ENCODE measurements at regions not wholly inside any gene's neighbourhood (a gene's known extent, or its start where the extent isn't known, plus 50 kb on each side); places are given as distances from the start of the nearest gene placed in this dataset.
A peak's percentile ranks its signal among the peaks of the same experiment; 100 is the strongest.

GRCh38 chr3:39718674-39719595, 90.5 kb upstream of the MYRIP start:
- intact Hi-C loops (cut with micrococcal nuclease) (no loop called here), in situ Hi-C loops (cut with MboI) (no loop called here)
- Histone ChIP-seq H3K27ac (ENCODE audit: extremely low read depth, low read depth, low read length) (no peak overlapping the region), H3K36me3 (ENCODE audit: control insufficient read depth, insufficient read depth, low read length) (no peaks in the 10 kb centered on the region), H3K27me3 (ENCODE audit: control insufficient read depth in 2 of 2, insufficient read depth in 2 of 2, low read length in 2 of 2) (no peaks in the 10 kb centered on the region), H3K9me1 (ENCODE audit: control insufficient read depth, insufficient read depth, low read length) (no peaks in the 10 kb centered on the region), H3K4me3 (no peak overlapping the region), H2AFZ (ENCODE audit: low read depth, low read length) (peak overlapping the region; percentile 58; the same call in 1 of the 2 replicates), H3K9me3 (replicated peaks; ENCODE audit: control insufficient read depth, insufficient read depth, low read depth, low read length) (no peaks in the 10 kb centered on the region), H3K79me2 (ENCODE audit: control insufficient read depth, insufficient read depth, low read length) (no peaks in the 10 kb centered on the region), H3K9ac (ENCODE audit: insufficient read depth in 1 of 2, low read depth in 2 of 2, low read length in 2 of 2) (no peak overlapping the region), H3K4me2 (ENCODE audit: insufficient read depth, low read length) (no peak overlapping the region), H3K4me1 (replicated peaks in 1 of 2; ENCODE audit: control insufficient read depth in 2 of 2, insufficient read depth in 2 of 2, low read length in 2 of 2) (no peaks in the 10 kb centered on the region), H4K20me1 (replicated peaks; ENCODE audit: control insufficient read depth, insufficient read depth, low read length) (no peaks in the 10 kb centered on the region)
- WGBS (ENCODE audit: insufficient coverage, low coverage, missing lambda C conversion rate), result 10% methylated on average over 7 of the region's 7 CpGs
- no peak for DNase-seq (ENCODE audit: extremely low read depth in 1 of 4, low spot score in 3 of 4)
- ATAC-seq, result no peak
- CTCF ChIA-PET (ENCODE audit: low intra/inter-chr PET ratio), result no interaction called here
- no peak for TF ChIP-seq TAF7 (tag; IDR thresholded peaks at IDR 0.05)
- no peak for TF ChIP-seq PHF8 (IDR thresholded peaks at IDR 0.05; ENCODE audit: borderline replicate concordance, low read length)
- peak; percentile 87 for TF ChIP-seq FOSL1 (tag; conservative IDR thresholded peaks at IDR 0.05)
- no peak for TF ChIP-seq C11orf30 (IDR thresholded peaks at IDR 0.05; ENCODE audit: low read depth)
- FAIRE-seq, result no peak
- no TSS peak for BruUV-seq (replicated peaks)
- POLR2A ChIA-PET, result interaction anchor here (0.6 to 0.8 kb wide), 2 partner anchors 13 to 49 kb away, joined by 3 read pairs; no protein-coding TSS in a partner anchor

GRCh38 chr3:39721076-39721475, 88.3 kb upstream of the MYRIP start:
- Histone ChIP-seq H3K4me1 (replicated peaks in 1 of 2; ENCODE audit: control insufficient read depth in 2 of 2, insufficient read depth in 2 of 2, low read length in 2 of 2) (no peaks in the 10 kb centered on the region), H3K27ac (ENCODE audit: extremely low read depth, low read depth, low read length) (no peak overlapping the region), H3K27me3 (ENCODE audit: control insufficient read depth in 2 of 2, insufficient read depth in 2 of 2, low read length in 2 of 2) (no peaks in the 10 kb centered on the region; a peak in 1 of 5 replicates), H4K20me1 (replicated peaks; ENCODE audit: control insufficient read depth, insufficient read depth, low read length) (no peaks in the 10 kb centered on the region), H3K9me1 (ENCODE audit: control insufficient read depth, insufficient read depth, low read length) (no peaks in the 10 kb centered on the region), H3K36me3 (ENCODE audit: control insufficient read depth, insufficient read depth, low read length) (no peaks in the 10 kb centered on the region), H3K9me3 (replicated peaks; ENCODE audit: control insufficient read depth, insufficient read depth, low read depth, low read length) (no peaks in the 10 kb centered on the region), H3K4me2 (ENCODE audit: insufficient read depth, low read length) (no peak overlapping the region), H3K9ac (ENCODE audit: insufficient read depth in 1 of 2, low read depth in 2 of 2, low read length in 2 of 2) (no peak overlapping the region), H2AFZ (ENCODE audit: low read depth, low read length) (no peak overlapping the region), H3K4me3 (no peak overlapping the region), H3K79me2 (ENCODE audit: control insufficient read depth, insufficient read depth, low read length) (no peaks in the 10 kb centered on the region)
- WGBS (ENCODE audit: insufficient coverage, low coverage, missing lambda C conversion rate), result 0% methylated on average over 1 of the region's 1 CpG
- FAIRE-seq (no peak), ATAC-seq (no peak), DNase-seq (ENCODE audit: extremely low read depth in 1 of 4, low spot score in 3 of 4) (no peak)
- POLR2A ChIA-PET, result no interaction called here
- intact Hi-C loops (cut with micrococcal nuclease) (loop anchor here (5.0 kb wide), 1 partner anchor 456 kb away; no protein-coding TSS in a partner anchor), in situ Hi-C loops (cut with MboI) (no loop called here)
- TF ChIP-seq ZNF699 (CRISPR knock-in tag; IDR thresholded peaks at IDR 0.05; ENCODE audit: insufficient replicate concordance) (no peak), KDM4B (IDR thresholded peaks at IDR 0.05; ENCODE audit: borderline replicate concordance in 2 of 2, low read depth in 1 of 2) (no peak), LCOR (CRISPR knock-in tag; IDR thresholded peaks at IDR 0.05) (no peak), TEAD2 (tag; IDR thresholded peaks at IDR 0.05) (no peak)
- CTCF ChIA-PET (ENCODE audit: low intra/inter-chr PET ratio), result no interaction called here
- no TSS peak for BruUV-seq (replicated peaks)

All from K562 (cell line).